SK-N-MC (cell line): ENCODE measurements at regions not wholly inside any gene's neighbourhood (a gene's known extent, or its start where the extent isn't known, plus 50 kb on each side); places are given as distances from the start of the nearest gene placed in this dataset.

Experiments
- DNase-seq: peaks from one replicate; pipeline ENCODE4 v3.0.0-alpha.2; 2011; ENCODE audit warnings: low read depth, low spot score
- H3K27ac ChIP-seq: fragments of 200-600 bp; sonication (generic); 2 replicates; pipeline ENCODE4 v1.5.1; 2016; ENCODE audit warnings: mixed run types
- H3K36me3 ChIP-seq: fragments of 200-600 bp; sonication (generic); 2 replicates; pipeline ENCODE4 v1.6.1; 2017; ENCODE audit warnings: antibody characterized with exemption, low read length, mixed read lengths; ENCODE audit not compliant: insufficient read depth
- H3K4me3 ChIP-seq: fragments of 200-600 bp; sonication (generic); 2 replicates; pipeline ENCODE4 v1.5.1; 2016
- H3K9ac ChIP-seq: fragments of 200-600 bp; sonication (generic); 2 replicates; pipeline ENCODE4 v1.8.0; 2017; ENCODE audit warnings: mixed run types, mixed read lengths; ENCODE audit not compliant: insufficient read length
- H3K9me3 ChIP-seq: fragments of 200-600 bp; sonication (generic); 2 replicates; pipeline ENCODE4 v1.6.1; 2017; ENCODE audit warnings: low read depth, mild to moderate bottlenecking, antibody characterized with exemption, low read length, moderate library complexity, mixed read lengths
- EZH2 ChIP-seq: fragments of 200-600 bp; sonication (generic); IDR thresholded peaks from one replicate; pipeline ENCODE4 v1.6.1; 2017; ENCODE audit warnings: antibody characterized with exemption
- FOXP2 ChIP-seq: optimal IDR thresholded peaks from 2 replicates; pipeline ENCODE3; 2011; ENCODE audit warnings: mild to moderate bottlenecking, moderate library complexity; ENCODE audit not compliant: insufficient read depth; ENCODE audit errors: extremely low read length, control extremely low read depth
- POLR2AphosphoS5 ChIP-seq: IDR thresholded peaks from 2 replicates; pipeline ENCODE4 v1.6.1; 2012; ENCODE audit warnings: mild to moderate bottlenecking, low read depth, low read length, borderline replicate concordance

- Histone ChIP-seq H3K4me3 (peak overlapping the region; percentile 21; the same call in 1 of the 2 replicates), H3K9ac (no peak overlapping the region), H3K27ac (no peak overlapping the region), H3K9me3 (no peaks in the 10 kb centered on the region), H3K36me3 (peaks cover 22% of the 10 kb centered on the region)
- peak; percentile 89 for DNase-seq
- TF ChIP-seq POLR2AphosphoS5 (peak; percentile 75; the same call in 1 of the 2 replicates), EZH2 (no peak)
Measured at GRCh38 chr1:70906800-70907199, 140.8 kb downstream of the PTGER3 start.

- H3K9me3 ChIP-seq, result no peaks in the 10 kb centered on the region
- no peak for DNase-seq
- peaks cover 21% of the 10 kb centered on the region for H3K36me3 ChIP-seq
- H3K27ac ChIP-seq, result no peak overlapping the region
- TF ChIP-seq POLR2AphosphoS5 (no peak), EZH2 (no peak), FOXP2 (no peak)
- no peak overlapping the region for H3K4me3 ChIP-seq
- no peak overlapping the region for H3K9ac ChIP-seq
Measured at GRCh38 chr1:70907563-70908310, 139.9 kb downstream of the PTGER3 start.

GRCh38 chr1:70909262-70909822 lies 138.3 kb downstream of the PTGER3 start:
- Histone ChIP-seq H3K9ac (no peak overlapping the region), H3K4me3 (no peak overlapping the region), H3K36me3 (peaks cover 23% of the 10 kb centered on the region), H3K27ac (peak overlapping the region; percentile 69; the same call in 1 of the 2 replicates), H3K9me3 (no peaks in the 10 kb centered on the region)
- TF ChIP-seq FOXP2, result no peak
- no peak for TF ChIP-seq POLR2AphosphoS5
- no peak for TF ChIP-seq EZH2
- DNase-seq, result peak; percentile 50

- TF ChIP-seq POLR2AphosphoS5, result no peak
- TF ChIP-seq EZH2, result no peak
- TF ChIP-seq FOXP2, result no peak
- Histone ChIP-seq H3K36me3 (peaks cover 23% of the 10 kb centered on the region), H3K9me3 (no peaks in the 10 kb centered on the region), H3K27ac (peak overlapping the region; percentile 69; the same call in 1 of the 2 replicates), H3K4me3 (no peak overlapping the region), H3K9ac (no peak overlapping the region)
- DNase-seq, result no peak
Measured at GRCh38 chr1:70910013-70910412, 137.6 kb downstream of the PTGER3 start.

GRCh38 chr1:70911861-70912260 lies 135.8 kb downstream of the PTGER3 start:
- no peaks in the 10 kb centered on the region for H3K9me3 ChIP-seq
- TF ChIP-seq EZH2, result no peak
- TF ChIP-seq POLR2AphosphoS5, result no peak
- TF ChIP-seq FOXP2, result no peak
- H3K9ac ChIP-seq, result no peak overlapping the region
- H3K36me3 ChIP-seq, result peaks cover 17% of the 10 kb centered on the region
- DNase-seq, result no peak
- no peak overlapping the region for H3K4me3 ChIP-seq
- H3K27ac ChIP-seq, result no peak overlapping the region

- Histone ChIP-seq H3K9ac (no peak overlapping the region), H3K4me3 (no peak overlapping the region), H3K36me3 (peaks cover 36% of the 10 kb centered on the region), H3K27ac (no peak overlapping the region), H3K9me3 (no peaks in the 10 kb centered on the region)
- no peak for DNase-seq
- no peak for TF ChIP-seq EZH2
Measured at GRCh38 chr1:70914224-70914623, 133.4 kb downstream of the PTGER3 start.

GRCh38 chr1:70915258-70916033 lies 132.2 kb downstream of the PTGER3 start:
- DNase-seq, result no peak
- peaks cover 48% of the 10 kb centered on the region for H3K36me3 ChIP-seq
- no peak overlapping the region for H3K27ac ChIP-seq
- H3K4me3 ChIP-seq, result no peak overlapping the region
- TF ChIP-seq FOXP2 (no peak), POLR2AphosphoS5 (no peak), EZH2 (no peak)
- no peaks in the 10 kb centered on the region; the same call in 1 of the 2 replicates for H3K9me3 ChIP-seq
- no peak overlapping the region for H3K9ac ChIP-seq

- TF ChIP-seq EZH2, result no peak
- TF ChIP-seq POLR2AphosphoS5, result no peak
- no peak for TF ChIP-seq FOXP2
- Histone ChIP-seq H3K27ac (no peak overlapping the region), H3K9ac (no peak overlapping the region), H3K9me3 (peaks cover 3% of the 10 kb centered on the region), H3K4me3 (no peak overlapping the region), H3K36me3 (peaks cover 54% of the 10 kb centered on the region)
- no peak for DNase-seq
Measured at GRCh38 chr1:70916034-70916427, 131.6 kb downstream of the PTGER3 start.
